ENCODE measurements at regions not wholly inside any gene's neighbourhood (a gene's known extent, or its start where the extent isn't known, plus 50 kb on each side); places are given as distances from the start of the nearest gene placed in this dataset.

DNA sequence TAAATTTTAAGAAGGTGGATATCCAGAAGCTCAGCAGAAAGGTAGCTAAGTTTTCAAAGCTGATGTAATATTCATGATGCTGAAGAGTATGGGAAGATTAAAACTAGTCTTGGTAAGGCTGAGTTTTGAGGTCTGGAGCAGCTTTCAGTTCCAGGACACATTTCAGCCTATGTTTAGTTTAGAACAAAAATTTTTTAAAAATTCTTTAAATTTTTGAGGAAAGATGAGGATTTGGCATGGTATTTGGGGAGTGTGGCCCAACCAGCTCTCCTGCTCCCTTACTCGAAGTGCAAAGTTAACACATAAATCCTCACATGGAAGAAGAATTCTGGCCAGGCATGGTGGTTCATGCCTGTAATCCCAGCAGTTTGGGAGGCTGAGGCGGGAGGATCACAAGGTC is 1039.1 kb downstream of the NAALADL2 start:
- Histone ChIP-seq H3K4me2 (ENCODE audit: insufficient read depth, low read length) (no peak overlapping the region), H3K79me2 (ENCODE audit: control insufficient read depth, insufficient read depth, low read length) (no peaks in the 10 kb centered on the region), H4K20me1 (replicated peaks; ENCODE audit: control insufficient read depth, insufficient read depth, low read length) (no peaks in the 10 kb centered on the region), H3K9me1 (ENCODE audit: control insufficient read depth, insufficient read depth, low read length) (no peaks in the 10 kb centered on the region), H2AFZ (ENCODE audit: low read depth, low read length) (no peak overlapping the region), H3K4me1 (replicated peaks in 1 of 2; ENCODE audit: control insufficient read depth in 2 of 2, insufficient read depth in 2 of 2, low read length in 2 of 2) (no peaks in the 10 kb centered on the region), H3K27ac (ENCODE audit: extremely low read depth, low read depth, low read length) (no peak overlapping the region), H3K27me3 (ENCODE audit: control insufficient read depth in 2 of 2, insufficient read depth in 2 of 2, low read length in 2 of 2) (no peaks in the 10 kb centered on the region), H3K9me3 (replicated peaks; ENCODE audit: control insufficient read depth, insufficient read depth, low read depth, low read length) (no peaks in the 10 kb centered on the region; the same call in 1 of the 2 replicates), H3K4me3 (no peak overlapping the region), H3K36me3 (ENCODE audit: control insufficient read depth, insufficient read depth, low read length) (no peaks in the 10 kb centered on the region), H3K9ac (ENCODE audit: insufficient read depth in 1 of 2, low read depth in 2 of 2, low read length in 2 of 2) (no peak overlapping the region)
- TF ChIP-seq, protein P1, sequence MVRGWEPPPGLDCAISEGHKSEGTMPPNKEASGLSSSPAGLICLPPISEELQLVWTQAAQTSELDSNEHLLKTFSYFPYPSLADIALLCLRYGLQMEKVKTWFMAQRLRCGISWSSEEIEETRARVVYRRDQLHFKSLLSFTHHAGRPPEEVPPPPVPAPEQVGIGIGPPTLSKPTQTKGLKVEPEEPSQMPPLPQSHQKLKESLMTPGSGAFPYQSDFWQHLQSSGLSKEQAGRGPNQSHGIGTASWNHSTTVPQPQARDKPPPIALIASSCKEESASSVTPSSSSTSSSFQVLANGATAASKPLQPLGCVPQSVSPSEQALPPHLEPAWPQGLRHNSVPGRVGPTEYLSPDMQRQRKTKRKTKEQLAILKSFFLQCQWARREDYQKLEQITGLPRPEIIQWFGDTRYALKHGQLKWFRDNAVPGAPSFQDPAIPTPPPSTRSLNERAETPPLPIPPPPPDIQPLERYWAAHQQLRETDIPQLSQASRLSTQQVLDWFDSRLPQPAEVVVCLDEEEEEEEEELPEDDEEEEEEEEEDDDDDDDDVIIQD (CRISPR knock-in tag; IDR thresholded peaks at IDR 0.05), result no peak
- TF ChIP-seq, protein P2, sequence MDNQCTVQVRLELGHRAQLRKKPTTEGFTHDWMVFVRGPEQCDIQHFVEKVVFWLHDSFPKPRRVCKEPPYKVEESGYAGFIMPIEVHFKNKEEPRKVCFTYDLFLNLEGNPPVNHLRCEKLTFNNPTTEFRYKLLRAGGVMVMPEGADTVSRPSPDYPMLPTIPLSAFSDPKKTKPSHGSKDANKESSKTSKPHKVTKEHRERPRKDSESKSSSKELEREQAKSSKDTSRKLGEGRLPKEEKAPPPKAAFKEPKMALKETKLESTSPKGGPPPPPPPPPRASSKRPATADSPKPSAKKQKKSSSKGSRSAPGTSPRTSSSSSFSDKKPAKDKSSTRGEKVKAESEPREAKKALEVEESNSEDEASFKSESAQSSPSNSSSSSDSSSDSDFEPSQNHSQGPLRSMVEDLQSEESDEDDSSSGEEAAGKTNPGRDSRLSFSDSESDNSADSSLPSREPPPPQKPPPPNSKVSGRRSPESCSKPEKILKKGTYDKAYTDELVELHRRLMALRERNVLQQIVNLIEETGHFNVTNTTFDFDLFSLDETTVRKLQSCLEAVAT (IDR thresholded peaks at IDR 0.05), result no peak
- no peak for DNase-seq (ENCODE audit: extremely low read depth in 1 of 4, low spot score in 3 of 4)
- in situ Hi-C loops (cut with MboI) (no loop called here), intact Hi-C loops (cut with micrococcal nuclease) (no loop called here)
- no peak for FAIRE-seq
- BruUV-seq (replicated peaks), result no TSS peak
- 0% methylated on average over 2 of the region's 2 CpGs for WGBS (ENCODE audit: insufficient coverage, low coverage, missing lambda C conversion rate)
- no peak for ATAC-seq
- CTCF ChIA-PET (ENCODE audit: low intra/inter-chr PET ratio), result no interaction called here
- POLR2A ChIA-PET, result no interaction called here

DNA sequence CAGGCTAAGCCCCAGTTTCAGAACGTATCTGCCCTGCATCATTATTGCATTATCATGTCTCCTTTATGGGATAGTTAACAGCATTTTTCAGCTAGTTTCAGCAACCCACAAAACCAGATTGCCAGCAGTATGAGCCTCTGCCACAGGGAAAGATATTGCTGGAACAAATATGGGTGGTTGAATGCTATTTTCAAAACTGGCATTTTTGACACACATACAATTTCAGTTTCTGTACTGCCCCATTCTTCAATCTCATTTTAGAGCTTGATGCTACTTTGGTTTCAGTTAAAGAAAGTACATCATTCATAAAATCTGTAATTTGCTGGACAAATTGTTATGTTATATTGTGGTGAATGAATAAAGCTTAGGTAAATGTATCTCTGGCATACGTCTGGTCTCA is 1037.5 kb downstream of the NAALADL2 start:
- ATAC-seq, result no peak
- no peak overlapping the region for H3K9ac ChIP-seq (ENCODE audit: insufficient read depth in 1 of 2, low read depth in 2 of 2, low read length in 2 of 2)
- no peak overlapping the region for H2AFZ ChIP-seq (ENCODE audit: low read depth, low read length)
- CTCF ChIA-PET (ENCODE audit: low intra/inter-chr PET ratio), result no interaction called here
- no peaks in the 10 kb centered on the region for H3K4me1 ChIP-seq (replicated peaks in 1 of 2; ENCODE audit: control insufficient read depth in 2 of 2, insufficient read depth in 2 of 2, low read length in 2 of 2)
- H4K20me1 ChIP-seq (replicated peaks; ENCODE audit: control insufficient read depth, insufficient read depth, low read length), result no peaks in the 10 kb centered on the region
- H3K27me3 ChIP-seq (ENCODE audit: control insufficient read depth in 2 of 2, insufficient read depth in 2 of 2, low read length in 2 of 2), result no peaks in the 10 kb centered on the region
- H3K9me1 ChIP-seq (ENCODE audit: control insufficient read depth, insufficient read depth, low read length), result no peaks in the 10 kb centered on the region
- H3K36me3 ChIP-seq (ENCODE audit: control insufficient read depth, insufficient read depth, low read length), result no peaks in the 10 kb centered on the region
- no peaks in the 10 kb centered on the region for H3K79me2 ChIP-seq (ENCODE audit: control insufficient read depth, insufficient read depth, low read length)
- POLR2A ChIA-PET, result no interaction called here
- no peak overlapping the region for H3K27ac ChIP-seq (ENCODE audit: extremely low read depth, low read depth, low read length)
- FAIRE-seq, result no peak
- in situ Hi-C loops (cut with MboI), result no loop called here
- H3K4me2 ChIP-seq (ENCODE audit: insufficient read depth, low read length), result no peak overlapping the region
- H3K4me3 ChIP-seq, result no peak overlapping the region
- H3K9me3 ChIP-seq (replicated peaks; ENCODE audit: control insufficient read depth, insufficient read depth, low read depth, low read length), result no peaks in the 10 kb centered on the region
- no TSS peak for BruUV-seq (replicated peaks)
- intact Hi-C loops (cut with micrococcal nuclease), result no loop called here
- no peak for DNase-seq (ENCODE audit: extremely low read depth in 1 of 4, low spot score in 3 of 4)
- WGBS (ENCODE audit: insufficient coverage, low coverage, missing lambda C conversion rate), result 0% methylated on average over 2 of the region's 2 CpGs
- TF ChIP-seq, protein P3, sequence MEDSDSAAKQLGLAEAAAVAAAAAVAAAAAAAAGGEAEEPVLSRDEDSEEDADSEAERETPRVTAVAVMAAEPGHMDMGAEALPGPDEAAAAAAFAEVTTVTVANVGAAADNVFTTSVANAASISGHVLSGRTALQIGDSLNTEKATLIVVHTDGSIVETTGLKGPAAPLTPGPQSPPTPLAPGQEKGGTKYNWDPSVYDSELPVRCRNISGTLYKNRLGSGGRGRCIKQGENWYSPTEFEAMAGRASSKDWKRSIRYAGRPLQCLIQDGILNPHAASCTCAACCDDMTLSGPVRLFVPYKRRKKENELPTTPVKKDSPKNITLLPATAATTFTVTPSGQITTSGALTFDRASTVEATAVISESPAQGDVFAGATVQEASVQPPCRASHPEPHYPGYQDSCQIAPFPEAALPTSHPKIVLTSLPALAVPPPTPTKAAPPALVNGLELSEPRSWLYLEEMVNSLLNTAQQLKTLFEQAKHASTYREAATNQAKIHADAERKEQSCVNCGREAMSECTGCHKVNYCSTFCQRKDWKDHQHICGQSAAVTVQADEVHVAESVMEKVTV (CRISPR knock-in tag; IDR thresholded peaks at IDR 0.05), result no peak
- TF ChIP-seq, protein P4, sequence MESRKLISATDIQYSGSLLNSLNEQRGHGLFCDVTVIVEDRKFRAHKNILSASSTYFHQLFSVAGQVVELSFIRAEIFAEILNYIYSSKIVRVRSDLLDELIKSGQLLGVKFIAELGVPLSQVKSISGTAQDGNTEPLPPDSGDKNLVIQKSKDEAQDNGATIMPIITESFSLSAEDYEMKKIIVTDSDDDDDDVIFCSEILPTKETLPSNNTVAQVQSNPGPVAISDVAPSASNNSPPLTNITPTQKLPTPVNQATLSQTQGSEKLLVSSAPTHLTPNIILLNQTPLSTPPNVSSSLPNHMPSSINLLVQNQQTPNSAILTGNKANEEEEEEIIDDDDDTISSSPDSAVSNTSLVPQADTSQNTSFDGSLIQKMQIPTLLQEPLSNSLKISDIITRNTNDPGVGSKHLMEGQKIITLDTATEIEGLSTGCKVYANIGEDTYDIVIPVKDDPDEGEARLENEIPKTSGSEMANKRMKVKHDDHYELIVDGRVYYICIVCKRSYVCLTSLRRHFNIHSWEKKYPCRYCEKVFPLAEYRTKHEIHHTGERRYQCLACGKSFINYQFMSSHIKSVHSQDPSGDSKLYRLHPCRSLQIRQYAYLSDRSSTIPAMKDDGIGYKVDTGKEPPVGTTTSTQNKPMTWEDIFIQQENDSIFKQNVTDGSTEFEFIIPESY (CRISPR knock-in tag; IDR thresholded peaks at IDR 0.05), result no peak
- no peak for TF ChIP-seq HCFC1 (IDR thresholded peaks at IDR 0.05; ENCODE audit: low read depth, low read length)
- TF ChIP-seq ZNF263 (CRISPR knock-in tag; IDR thresholded peaks at IDR 0.05; ENCODE audit: borderline replicate concordance), result no peak
- no peak for TF ChIP-seq ZNF232 (CRISPR knock-in tag; IDR thresholded peaks at IDR 0.05)
- TF ChIP-seq SNIP1 (IDR thresholded peaks at IDR 0.05; ENCODE audit: low read depth), result no peak

Data from K562 (cell line).